Stimulated activated CD8-positive, alpha-beta memory T cell treated with anti-CD3 and anti-CD28 coated beads, Interleukin-15, amount 100 ng/mL, for 24 hours (primary cell): ENCODE measurements at regions not wholly inside any gene's neighbourhood (a gene's known extent, or its start where the extent isn't known, plus 50 kb on each side); places are given as distances from the start of the nearest gene placed in this dataset.

Experiments used
- DNase-seq: peaks from one replicate; pipeline ENCODE4 v3.0.0-alpha.2; 2020; ENCODE audit warnings: low read depth

- no peak for DNase-seq
Measured at GRCh38 chr9:107870927-107871680, 381.5 kb upstream of the KLF4 start.

GRCh38 chr9:107870221-107870620 lies 380.7 kb upstream of the KLF4 start:
- DNase-seq: no peak

- no peak for DNase-seq
Measured at GRCh38 chr9:107869111-107869510, 379.5 kb upstream of the KLF4 start.

- no peak for DNase-seq
Measured at GRCh38 chr9:107868186-107868585, 378.6 kb upstream of the KLF4 start.

- DNase-seq: no peak
Measured at GRCh38 chr9:107867738-107868137, 378.2 kb upstream of the KLF4 start.

- DNase-seq: no peak
Measured at GRCh38 chr9:107866711-107867311, 377.2 kb upstream of the KLF4 start.

- no peak for DNase-seq
Measured at GRCh38 chr9:107863396-107863795, 373.8 kb upstream of the KLF4 start.

- DNase-seq: no peak
Measured at GRCh38 chr9:107862881-107863280, 373.3 kb upstream of the KLF4 start.

- DNase-seq: no peak
Measured at GRCh38 chr9:107862323-107862722, 372.8 kb upstream of the KLF4 start.

- DNase-seq: no peak
Measured at GRCh38 chr9:107861075-107861474, 371.5 kb upstream of the KLF4 start.

GRCh38 chr9:107858260-107858659 lies 368.7 kb upstream of the KLF4 start:
- no peak for DNase-seq

GRCh38 chr9:107856633-107857032 lies 367.1 kb upstream of the KLF4 start:
- no peak for DNase-seq

GRCh38 chr9:107855164-107855563 lies 365.6 kb upstream of the KLF4 start:
- no peak for DNase-seq

GRCh38 chr9:107853461-107853860 lies 363.9 kb upstream of the KLF4 start:
- no peak for DNase-seq

GRCh38 chr9:107852891-107853290 lies 363.3 kb upstream of the KLF4 start:
- no peak for DNase-seq

GRCh38 chr9:107850653-107851052 lies 361.1 kb upstream of the KLF4 start:
- DNase-seq: no peak

GRCh38 chr9:107847978-107848964 lies 358.7 kb upstream of the KLF4 start:
- DNase-seq: no peak

GRCh38 chr9:107842530-107842929 lies 353.0 kb upstream of the KLF4 start:
- no peak for DNase-seq

GRCh38 chr9:107841076-107841475 lies 351.5 kb upstream of the KLF4 start:
- DNase-seq: no peak

GRCh38 chr9:107839371-107839770 lies 349.8 kb upstream of the KLF4 start:
- no peak for DNase-seq

GRCh38 chr9:107838766-107839165 lies 349.2 kb upstream of the KLF4 start:
- DNase-seq: no peak

GRCh38 chr9:107836300-107836699 lies 346.7 kb upstream of the KLF4 start:
- no peak for DNase-seq

- no peak for DNase-seq
Measured at GRCh38 chr9:107833295-107833694, 343.7 kb upstream of the KLF4 start.
